Esophagus muscularis mucosa (tissue), 4 donors: ENCODE measurements at regions not wholly inside any gene's neighbourhood (a gene's known extent, or its start where the extent isn't known, plus 50 kb on each side); places are given as distances from the start of the nearest gene placed in this dataset.

Experiments used
- DNase-seq: peaks from one replicate; pipeline ENCODE4 v3.0.0-alpha.2; 2017; ENCODE audit errors: extremely low spot score
- H3K27ac ChIP-seq, 4 donors: fragments of 200-600 bp; sonication (generic); replicated peaks in 1 of 4; 1 replicate in 3 of 4; 2 replicates in 1 of 4; pipeline ENCODE4 v1.5.1; 2016 to 2019; ENCODE audit warnings: mild to moderate bottlenecking in 1 of 4
- H3K27me3 ChIP-seq, 4 donors: fragments of 200-600 bp; sonication (generic); one replicate each; pipeline versions ENCODE4 v1.5.1 to v1.6.0; 2016 to 2019
- H3K36me3 ChIP-seq, 4 donors: fragments of 200-600 bp; sonication (generic); one replicate each; pipeline ENCODE4 v1.5.1; 2016 to 2019
- H3K4me1 ChIP-seq, 4 donors: fragments of 200-600 bp; sonication (generic); one replicate each; pipeline ENCODE4 v1.5.1; 2016 to 2019
- H3K4me3 ChIP-seq, 4 donors: fragments of 200-600 bp; sonication (generic); 1 replicate in 2 of 4; 2 replicates in 2 of 4; pipeline ENCODE4 v1.5.1; 2016 to 2019; ENCODE audit warnings: mild to moderate bottlenecking in 4 of 4, moderate library complexity in 1 of 4
- H3K9me3 ChIP-seq, 4 donors: fragments of 200-600 bp; sonication (generic); 1 replicate in 3 of 4; 2 replicates in 1 of 4; pipeline ENCODE4 v1.5.1; 2016 to 2019
- CTCF ChIP-seq, 3 experiments: fragments of 200-600 bp in 2 of 3; fragments of 450-650 bp in 1 of 3; sonication (generic) in 2 of 3; IDR thresholded peaks; one replicate each; pipeline ENCODE4 v1.5.1; 2017 to 2019; ENCODE audit warnings: antibody characterized with exemption in 3 of 3, mild to moderate bottlenecking in 2 of 3, moderate library complexity in 1 of 3
- EP300 ChIP-seq: sonication (generic); formaldehyde crosslinking; IDR thresholded peaks from one replicate; pipeline ENCODE4 v1.6.1; 2017; ENCODE audit warnings: antibody characterized with exemption
- POLR2A ChIP-seq: fragments of 450-650 bp; IDR thresholded peaks from one replicate; pipeline ENCODE4 v1.6.1; 2017; ENCODE audit warnings: antibody characterized with exemption, moderate library complexity, mild to moderate bottlenecking, low read depth
- POLR2AphosphoS5 ChIP-seq, 2 donors: sonication (generic); formaldehyde crosslinking; IDR thresholded peaks; one replicate each; pipeline ENCODE4 v1.6.1; 2017; ENCODE audit warnings: antibody characterized with exemption in 2 of 2
- WGBS: methylation state at CpG from one replicate; pipeline ENCODE4 v1.1.5; 2018; 5-methylcytosine and 5-hydroxymethylcytosine counted together
- intact Hi-C: fragments of 100-400 bp; cut with DNase I; formaldehyde crosslinking; loops from one replicate; pipeline ENCODE4 v1.15.1; 2023

- TF ChIP-seq CTCF (IDR thresholded peaks at IDR 0.05) (no peak), POLR2AphosphoS5 (IDR thresholded peaks at IDR 0.05) (no peak), POLR2A (no peak), EP300 (no peak)
- no peak overlapping the region for H3K27ac ChIP-seq
- no peaks in the 10 kb centered on the region for H3K27me3 ChIP-seq
- no peaks in the 10 kb centered on the region for H3K4me1 ChIP-seq
- H3K4me3 ChIP-seq, result no peak overlapping the region
- no peak for DNase-seq
- intact Hi-C loops, result no loop called here
- no peaks in the 10 kb centered on the region for H3K36me3 ChIP-seq
- peaks cover 0 to 11% (median 0%) of the 10 kb centered on the region in 4 donors for H3K9me3 ChIP-seq
These were observed 366.7 kb upstream of the MAP3K7 start for GRCh38 chr6:90953405-90954161.

GRCh38 chr6:90952176-90952575, 365.3 kb upstream of the MAP3K7 start:
- intact Hi-C loops, result no loop called here
- no peak for DNase-seq
- H3K9me3 ChIP-seq, result peaks cover 0 to 11% (median 0%) of the 10 kb centered on the region in 4 donors
- no peak overlapping the region for H3K4me3 ChIP-seq
- no peaks in the 10 kb centered on the region for H3K4me1 ChIP-seq
- no peak overlapping the region for H3K27ac ChIP-seq
- WGBS, result 77% methylated on average over 2 of the region's 2 CpGs
- TF ChIP-seq POLR2A (no peak), EP300 (no peak), CTCF (IDR thresholded peaks at IDR 0.05) (no peak), POLR2AphosphoS5 (IDR thresholded peaks at IDR 0.05) (no peak)
- H3K27me3 ChIP-seq, result no peaks in the 10 kb centered on the region
- H3K36me3 ChIP-seq, result no peaks in the 10 kb centered on the region

GRCh38 chr6:90948540-90948939, 361.7 kb upstream of the MAP3K7 start:
- Histone ChIP-seq H3K9me3 (peaks cover 0 to 5% (median 0%) of the 10 kb centered on the region in 4 donors), H3K27ac (no peak overlapping the region), H3K27me3 (no peaks in the 10 kb centered on the region), H3K36me3 (no peaks in the 10 kb centered on the region), H3K4me1 (no peaks in the 10 kb centered on the region), H3K4me3 (no peak overlapping the region)
- WGBS, result 87% methylated on average over 9 of the region's 9 CpGs
- intact Hi-C loops, result no loop called here
- no peak for DNase-seq
- no peak for TF ChIP-seq POLR2A
- TF ChIP-seq POLR2AphosphoS5 (IDR thresholded peaks at IDR 0.05), result no peak
- TF ChIP-seq CTCF (IDR thresholded peaks at IDR 0.05), result no peak
- TF ChIP-seq EP300, result no peak

- TF ChIP-seq POLR2AphosphoS5 (IDR thresholded peaks at IDR 0.05) (no peak), CTCF (IDR thresholded peaks at IDR 0.05) (no peak), POLR2A (no peak), EP300 (no peak)
- DNase-seq, result no peak
- H3K4me3 ChIP-seq, result no peak overlapping the region
- no peak overlapping the region for H3K27ac ChIP-seq
- intact Hi-C loops, result no loop called here
- H3K36me3 ChIP-seq, result no peaks in the 10 kb centered on the region
- H3K9me3 ChIP-seq, result no peaks in the 10 kb centered on the region
- no peaks in the 10 kb centered on the region for H3K4me1 ChIP-seq
- WGBS, result 97% methylated on average over 20 of the region's 29 CpGs
- H3K27me3 ChIP-seq, result no peaks in the 10 kb centered on the region
These were observed 360.6 kb upstream of the MAP3K7 start for GRCh38 chr6:90947184-90948064.
